WTC11 (cell line): ENCODE measurements at regions not wholly inside any gene's neighbourhood (a gene's known extent, or its start where the extent isn't known, plus 50 kb on each side); places are given as distances from the start of the nearest gene placed in this dataset.

Source experiments
- EMX1 ChIP-seq: fragments of 250-450 bp; sonication (Bioruptor Pico); IDR thresholded peaks from 2 replicates; pipeline ENCODE4 v1.8.0; 2021; ENCODE audit warnings: mild to moderate bottlenecking
- NFATC4 ChIP-seq: fragments of 250-450 bp; sonication (Bioruptor Pico); IDR thresholded peaks from 2 replicates; pipeline ENCODE4 v1.9.0; 2021; ENCODE audit warnings: mild to moderate bottlenecking
- SP1 ChIP-seq: sonication (generic); formaldehyde crosslinking; conservative IDR thresholded peaks from 2 replicates; pipeline ENCODE4 v1.8.1; 2022; ENCODE audit warnings: missing genetic modification reagents
- TF ChIP-seq, protein P1 (sequence below): fragments of 200-600 bp; IDR thresholded peaks from 2 replicates; pipeline ENCODE4 v1.8.0; 2022; ENCODE audit warnings: antibody characterized with exemption

DNA sequence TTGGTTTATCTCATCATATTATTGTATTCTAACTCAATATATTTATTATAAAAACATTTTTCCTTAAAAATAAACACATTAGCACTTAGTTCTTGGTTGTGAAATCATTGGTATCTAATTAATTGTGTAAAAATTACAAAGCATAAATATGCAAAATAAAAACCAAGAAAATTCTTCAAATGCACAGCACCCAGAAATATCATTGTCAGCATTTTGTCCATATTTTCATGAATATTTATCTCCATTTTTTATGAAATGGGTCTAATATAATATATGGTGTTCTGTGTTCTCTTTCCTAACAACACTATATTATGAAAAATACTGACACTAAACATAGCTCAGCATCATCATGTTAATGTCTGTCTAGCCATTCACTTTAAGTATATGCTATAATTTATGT is 877.8 kb upstream of the MAP3K7 start:
- TF ChIP-seq SP1 (CRISPR knock-in tag): no peak
- no peak for TF ChIP-seq NFATC4 (CRISPR knock-in tag)
- TF ChIP-seq, protein P1, sequence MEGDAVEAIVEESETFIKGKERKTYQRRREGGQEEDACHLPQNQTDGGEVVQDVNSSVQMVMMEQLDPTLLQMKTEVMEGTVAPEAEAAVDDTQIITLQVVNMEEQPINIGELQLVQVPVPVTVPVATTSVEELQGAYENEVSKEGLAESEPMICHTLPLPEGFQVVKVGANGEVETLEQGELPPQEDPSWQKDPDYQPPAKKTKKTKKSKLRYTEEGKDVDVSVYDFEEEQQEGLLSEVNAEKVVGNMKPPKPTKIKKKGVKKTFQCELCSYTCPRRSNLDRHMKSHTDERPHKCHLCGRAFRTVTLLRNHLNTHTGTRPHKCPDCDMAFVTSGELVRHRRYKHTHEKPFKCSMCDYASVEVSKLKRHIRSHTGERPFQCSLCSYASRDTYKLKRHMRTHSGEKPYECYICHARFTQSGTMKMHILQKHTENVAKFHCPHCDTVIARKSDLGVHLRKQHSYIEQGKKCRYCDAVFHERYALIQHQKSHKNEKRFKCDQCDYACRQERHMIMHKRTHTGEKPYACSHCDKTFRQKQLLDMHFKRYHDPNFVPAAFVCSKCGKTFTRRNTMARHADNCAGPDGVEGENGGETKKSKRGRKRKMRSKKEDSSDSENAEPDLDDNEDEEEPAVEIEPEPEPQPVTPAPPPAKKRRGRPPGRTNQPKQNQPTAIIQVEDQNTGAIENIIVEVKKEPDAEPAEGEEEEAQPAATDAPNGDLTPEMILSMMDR: no peak
- TF ChIP-seq EMX1: no peak
